GM10248 (cell line): ENCODE measurements at regions not wholly inside any gene's neighbourhood (a gene's known extent, or its start where the extent isn't known, plus 50 kb on each side); places are given as distances from the start of the nearest gene placed in this dataset.

ENCODE experiments used
- CTCF ChIA-PET: fragments of 300-600 bp; sonication (Branson Sonifier 250); formaldehyde crosslinking; extraction: SDS; loops from one replicate; lab custom pipeline; 2021; ENCODE audit warnings: antibody characterized with exemption; lab: Yijun Ruan, JAX
- POLR2A ChIA-PET: fragments of 350-650 bp; sonication (Branson Sonifier 250); formaldehyde crosslinking; extraction: SDS; loops from one replicate; lab custom pipeline; 2020; ENCODE audit warnings: antibody characterized with exemption; lab: Yijun Ruan, JAX
- DNase-seq: peaks from one replicate; pipeline ENCODE4 v3.0.0; 2012; ENCODE audit errors: extremely low spot score
- TF ChIP-seq, protein P1 (sequence below): IDR thresholded peaks from 2 replicates; pipeline ENCODE4 v1.5.1; 2012; ENCODE audit warnings: mild to moderate bottlenecking, low read depth; ENCODE audit errors: extremely low read depth, missing control alignments, control extremely low read depth

DNA sequence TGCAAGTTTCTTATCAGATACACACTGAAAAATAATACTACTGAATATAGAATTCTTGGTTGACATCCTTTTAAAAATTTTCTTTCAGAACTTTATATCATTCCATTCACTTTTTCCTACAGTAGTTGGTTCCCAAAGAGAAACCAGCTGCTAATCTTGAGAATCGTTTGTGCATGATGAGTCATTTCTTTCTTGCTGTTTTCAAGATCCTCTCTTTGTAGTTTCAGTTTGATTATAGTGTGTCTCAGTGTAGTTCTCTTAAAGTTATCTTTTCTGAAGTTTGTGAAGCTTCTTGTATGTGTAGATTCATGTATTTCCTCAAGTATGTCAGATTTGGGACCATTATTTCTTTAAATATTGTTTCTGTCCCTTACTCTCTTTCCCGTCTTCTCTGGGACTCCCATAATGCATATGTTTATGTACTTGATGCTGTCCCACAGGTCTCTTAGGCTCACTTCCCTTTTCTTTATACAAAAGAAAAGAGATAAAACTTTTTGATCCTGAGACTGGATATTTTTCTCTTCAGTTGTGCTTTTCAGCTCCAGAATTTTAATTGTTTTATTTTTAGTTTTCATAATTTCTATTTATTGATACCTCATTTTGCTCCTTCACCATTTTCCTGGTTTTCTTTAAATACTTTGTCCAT lies 801.0 kb downstream of the TDRD15 start:
- DNase-seq = no peak
- TF ChIP-seq, protein P1, sequence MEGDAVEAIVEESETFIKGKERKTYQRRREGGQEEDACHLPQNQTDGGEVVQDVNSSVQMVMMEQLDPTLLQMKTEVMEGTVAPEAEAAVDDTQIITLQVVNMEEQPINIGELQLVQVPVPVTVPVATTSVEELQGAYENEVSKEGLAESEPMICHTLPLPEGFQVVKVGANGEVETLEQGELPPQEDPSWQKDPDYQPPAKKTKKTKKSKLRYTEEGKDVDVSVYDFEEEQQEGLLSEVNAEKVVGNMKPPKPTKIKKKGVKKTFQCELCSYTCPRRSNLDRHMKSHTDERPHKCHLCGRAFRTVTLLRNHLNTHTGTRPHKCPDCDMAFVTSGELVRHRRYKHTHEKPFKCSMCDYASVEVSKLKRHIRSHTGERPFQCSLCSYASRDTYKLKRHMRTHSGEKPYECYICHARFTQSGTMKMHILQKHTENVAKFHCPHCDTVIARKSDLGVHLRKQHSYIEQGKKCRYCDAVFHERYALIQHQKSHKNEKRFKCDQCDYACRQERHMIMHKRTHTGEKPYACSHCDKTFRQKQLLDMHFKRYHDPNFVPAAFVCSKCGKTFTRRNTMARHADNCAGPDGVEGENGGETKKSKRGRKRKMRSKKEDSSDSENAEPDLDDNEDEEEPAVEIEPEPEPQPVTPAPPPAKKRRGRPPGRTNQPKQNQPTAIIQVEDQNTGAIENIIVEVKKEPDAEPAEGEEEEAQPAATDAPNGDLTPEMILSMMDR = no peak
- ChIA-PET CTCF (no interaction called here), POLR2A (no interaction called here)

DNA sequence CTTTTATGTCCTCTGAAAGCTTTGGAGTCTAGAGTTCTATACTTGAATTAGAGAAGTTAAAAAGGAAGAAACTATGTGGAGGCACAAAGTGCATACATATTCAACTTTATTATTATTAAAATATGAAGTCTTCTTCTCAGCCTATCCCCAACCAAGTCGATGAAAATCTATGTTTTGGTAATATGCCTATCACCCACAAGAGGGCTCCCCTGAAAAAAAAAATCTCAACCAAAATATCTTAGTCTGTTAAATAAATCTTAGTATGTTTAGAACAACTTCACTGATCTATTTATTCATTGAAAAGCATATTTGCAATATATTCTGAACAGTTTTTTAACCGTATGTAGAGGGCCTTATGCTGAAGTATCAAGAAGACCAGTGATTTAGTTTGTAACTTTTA lies 804.5 kb downstream of the TDRD15 start:
- ChIA-PET POLR2A (no interaction called here), CTCF (no interaction called here)
- TF ChIP-seq, protein P1 = no peak
- no peak for DNase-seq

DNA sequence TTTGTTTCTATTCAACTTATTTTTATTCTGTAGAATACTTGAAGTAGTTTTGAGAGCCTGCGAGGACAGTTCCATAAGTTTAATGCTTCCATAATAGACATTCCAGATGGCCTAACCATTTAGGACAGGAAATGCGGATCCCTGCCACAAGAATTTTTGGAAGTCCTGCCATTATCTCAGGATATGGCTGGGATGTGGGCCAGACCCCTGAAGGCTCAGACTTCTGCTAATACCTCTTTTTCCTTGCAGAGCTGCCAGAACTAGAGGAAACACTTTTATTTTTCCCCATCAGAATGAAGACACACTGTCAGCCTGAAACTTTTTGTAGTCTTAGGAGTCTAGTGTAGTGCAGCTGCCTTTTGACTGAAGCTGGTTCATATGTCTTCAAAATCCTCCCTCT lies 806.5 kb downstream of the TDRD15 start:
- TF ChIP-seq, protein P1 = no peak
- ChIA-PET CTCF (interaction anchor here (1.1 kb wide), 1 partner anchor 17 kb away, joined by 3 read pairs; no protein-coding TSS in a partner anchor), POLR2A (no interaction called here)
- no peak for DNase-seq

DNA sequence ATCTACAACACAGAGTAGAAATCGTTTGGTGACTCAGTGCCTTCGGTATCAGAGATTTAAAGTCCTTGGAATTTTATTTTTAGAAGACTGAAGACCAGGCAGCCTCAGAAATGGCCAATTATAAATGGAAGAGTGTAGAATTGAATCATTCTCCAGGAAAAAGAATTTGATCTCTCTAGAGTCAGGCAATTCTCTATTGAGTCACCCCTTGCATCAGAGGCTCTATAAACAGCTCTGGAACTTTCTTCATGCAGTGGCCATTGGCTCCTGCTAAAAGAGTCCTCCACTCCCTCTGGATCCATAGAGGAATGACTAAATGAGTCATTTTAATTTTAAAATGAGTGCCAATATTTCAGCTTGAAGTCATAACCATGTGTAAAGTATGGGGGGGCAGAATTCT lies 816.2 kb downstream of the TDRD15 start:
- TF ChIP-seq, protein P1 = no peak
- no peak for DNase-seq
- CTCF ChIA-PET = no interaction called here
- POLR2A ChIA-PET = no interaction called here

DNA sequence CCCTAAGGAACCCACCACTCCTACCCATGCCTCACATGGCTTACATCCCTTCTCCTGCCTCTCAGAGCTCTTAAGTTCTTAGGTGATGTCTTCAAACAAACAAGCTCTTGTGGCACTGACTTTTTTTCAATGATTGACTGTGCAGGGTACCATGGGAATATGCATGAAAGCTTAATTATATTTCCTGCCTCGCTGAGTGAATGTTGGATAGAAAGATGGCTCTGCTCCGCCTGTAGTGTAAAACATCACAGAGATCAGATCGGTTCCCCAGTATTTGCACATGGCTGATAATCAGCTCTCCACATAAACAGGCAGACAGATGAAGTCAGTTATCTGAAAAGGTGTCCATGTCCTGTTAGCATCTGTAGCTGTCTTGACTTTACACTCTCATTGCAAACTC lies 820.8 kb downstream of the TDRD15 start:
- no peak for DNase-seq
- TF ChIP-seq, protein P1 = no peak
- CTCF ChIA-PET = interaction anchor here (1.7 kb wide), 1 partner anchor 8 kb away, joined by 7 read pairs; no protein-coding TSS in a partner anchor
- POLR2A ChIA-PET = no interaction called here

DNA sequence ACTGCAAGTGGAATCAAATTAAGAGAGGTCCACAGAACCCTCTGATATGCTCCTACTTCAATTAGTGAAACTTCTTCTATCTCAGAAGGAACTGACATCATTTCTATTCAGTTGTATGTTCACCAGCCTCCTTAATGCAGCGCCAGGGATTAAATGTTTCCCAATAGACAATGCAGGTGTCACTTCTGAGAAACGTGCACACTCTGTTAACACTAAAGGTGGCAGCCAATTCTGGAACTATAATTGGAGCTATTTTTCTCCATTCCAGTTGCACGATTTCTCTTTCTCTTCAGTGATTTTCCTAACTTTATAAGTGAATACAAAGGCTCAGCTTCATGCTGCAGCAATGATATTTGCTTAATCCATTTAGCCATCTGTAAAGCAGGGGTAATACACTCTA lies 821.9 kb downstream of the TDRD15 start:
- TF ChIP-seq, protein P1 = no peak
- ChIA-PET POLR2A (no interaction called here), CTCF (interaction anchor here (1.7 kb wide), 1 partner anchor 9 kb away, joined by 7 read pairs; no protein-coding TSS in a partner anchor)
- DNase-seq = no peak
